ENCODE measurements at regions not wholly inside any gene's neighbourhood (a gene's known extent, or its start where the extent isn't known, plus 50 kb on each side); places are given as distances from the start of the nearest gene placed in this dataset.

DNA sequence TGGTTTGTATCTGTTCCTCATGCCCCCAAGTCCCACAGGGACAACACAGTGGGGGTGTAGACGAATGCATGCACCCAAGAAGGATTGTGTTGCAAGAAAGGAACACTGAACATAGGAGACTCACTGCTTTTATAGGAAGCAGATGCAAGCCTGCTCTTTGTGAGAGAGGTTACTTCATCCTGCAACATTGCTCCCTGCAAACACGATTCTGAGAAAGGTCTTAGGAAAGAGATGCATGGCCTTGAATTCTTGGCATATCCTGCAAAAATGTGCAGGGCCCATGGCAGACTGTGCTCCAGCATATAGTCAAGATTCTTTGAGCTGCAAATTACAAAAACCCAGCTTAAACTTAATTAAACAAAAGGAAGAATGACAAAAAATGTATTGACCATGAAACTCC lies 312.2 kb upstream of the MGAT5 start:
- TF ChIP-seq, protein P1, sequence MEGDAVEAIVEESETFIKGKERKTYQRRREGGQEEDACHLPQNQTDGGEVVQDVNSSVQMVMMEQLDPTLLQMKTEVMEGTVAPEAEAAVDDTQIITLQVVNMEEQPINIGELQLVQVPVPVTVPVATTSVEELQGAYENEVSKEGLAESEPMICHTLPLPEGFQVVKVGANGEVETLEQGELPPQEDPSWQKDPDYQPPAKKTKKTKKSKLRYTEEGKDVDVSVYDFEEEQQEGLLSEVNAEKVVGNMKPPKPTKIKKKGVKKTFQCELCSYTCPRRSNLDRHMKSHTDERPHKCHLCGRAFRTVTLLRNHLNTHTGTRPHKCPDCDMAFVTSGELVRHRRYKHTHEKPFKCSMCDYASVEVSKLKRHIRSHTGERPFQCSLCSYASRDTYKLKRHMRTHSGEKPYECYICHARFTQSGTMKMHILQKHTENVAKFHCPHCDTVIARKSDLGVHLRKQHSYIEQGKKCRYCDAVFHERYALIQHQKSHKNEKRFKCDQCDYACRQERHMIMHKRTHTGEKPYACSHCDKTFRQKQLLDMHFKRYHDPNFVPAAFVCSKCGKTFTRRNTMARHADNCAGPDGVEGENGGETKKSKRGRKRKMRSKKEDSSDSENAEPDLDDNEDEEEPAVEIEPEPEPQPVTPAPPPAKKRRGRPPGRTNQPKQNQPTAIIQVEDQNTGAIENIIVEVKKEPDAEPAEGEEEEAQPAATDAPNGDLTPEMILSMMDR (IDR thresholded peaks at IDR 0.05 in 2 of 3, conservative IDR thresholded peaks at IDR 0.05 in 1 of 3; ENCODE audit: control insufficient read depth in 2 of 3, extremely low read depth in 1 of 3, insufficient read depth in 1 of 3, low read depth in 3 of 3, low read length in 3 of 3), result no peak
- TF ChIP-seq, protein P2, sequence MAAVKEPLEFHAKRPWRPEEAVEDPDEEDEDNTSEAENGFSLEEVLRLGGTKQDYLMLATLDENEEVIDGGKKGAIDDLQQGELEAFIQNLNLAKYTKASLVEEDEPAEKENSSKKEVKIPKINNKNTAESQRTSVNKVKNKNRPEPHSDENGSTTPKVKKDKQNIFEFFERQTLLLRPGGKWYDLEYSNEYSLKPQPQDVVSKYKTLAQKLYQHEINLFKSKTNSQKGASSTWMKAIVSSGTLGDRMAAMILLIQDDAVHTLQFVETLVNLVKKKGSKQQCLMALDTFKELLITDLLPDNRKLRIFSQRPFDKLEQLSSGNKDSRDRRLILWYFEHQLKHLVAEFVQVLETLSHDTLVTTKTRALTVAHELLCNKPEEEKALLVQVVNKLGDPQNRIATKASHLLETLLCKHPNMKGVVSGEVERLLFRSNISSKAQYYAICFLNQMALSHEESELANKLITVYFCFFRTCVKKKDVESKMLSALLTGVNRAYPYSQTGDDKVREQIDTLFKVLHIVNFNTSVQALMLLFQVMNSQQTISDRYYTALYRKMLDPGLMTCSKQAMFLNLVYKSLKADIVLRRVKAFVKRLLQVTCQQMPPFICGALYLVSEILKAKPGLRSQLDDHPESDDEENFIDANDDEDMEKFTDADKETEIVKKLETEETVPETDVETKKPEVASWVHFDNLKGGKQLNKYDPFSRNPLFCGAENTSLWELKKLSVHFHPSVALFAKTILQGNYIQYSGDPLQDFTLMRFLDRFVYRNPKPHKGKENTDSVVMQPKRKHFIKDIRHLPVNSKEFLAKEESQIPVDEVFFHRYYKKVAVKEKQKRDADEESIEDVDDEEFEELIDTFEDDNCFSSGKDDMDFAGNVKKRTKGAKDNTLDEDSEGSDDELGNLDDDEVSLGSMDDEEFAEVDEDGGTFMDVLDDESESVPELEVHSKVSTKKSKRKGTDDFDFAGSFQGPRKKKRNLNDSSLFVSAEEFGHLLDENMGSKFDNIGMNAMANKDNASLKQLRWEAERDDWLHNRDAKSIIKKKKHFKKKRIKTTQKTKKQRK (IDR thresholded peaks at IDR 0.05; ENCODE audit: low read depth, low read length), result no peak
- no peak for TF ChIP-seq SMARCA5 (IDR thresholded peaks at IDR 0.05)
- TF ChIP-seq KAT2A (conservative IDR thresholded peaks at IDR 0.05; ENCODE audit: control insufficient read depth, low read depth, low read length), result no peak
- TF ChIP-seq SRF (IDR thresholded peaks at IDR 0.05; ENCODE audit: low read depth in 2 of 2, low read length in 2 of 2), result no peak
- TF ChIP-seq MXI1 (IDR thresholded peaks at IDR 0.05; ENCODE audit: low read depth, low read length), result no peak
- TF ChIP-seq NFIC (IDR thresholded peaks at IDR 0.05; ENCODE audit: low read depth, low read length), result no peak
- TF ChIP-seq, protein P3, sequence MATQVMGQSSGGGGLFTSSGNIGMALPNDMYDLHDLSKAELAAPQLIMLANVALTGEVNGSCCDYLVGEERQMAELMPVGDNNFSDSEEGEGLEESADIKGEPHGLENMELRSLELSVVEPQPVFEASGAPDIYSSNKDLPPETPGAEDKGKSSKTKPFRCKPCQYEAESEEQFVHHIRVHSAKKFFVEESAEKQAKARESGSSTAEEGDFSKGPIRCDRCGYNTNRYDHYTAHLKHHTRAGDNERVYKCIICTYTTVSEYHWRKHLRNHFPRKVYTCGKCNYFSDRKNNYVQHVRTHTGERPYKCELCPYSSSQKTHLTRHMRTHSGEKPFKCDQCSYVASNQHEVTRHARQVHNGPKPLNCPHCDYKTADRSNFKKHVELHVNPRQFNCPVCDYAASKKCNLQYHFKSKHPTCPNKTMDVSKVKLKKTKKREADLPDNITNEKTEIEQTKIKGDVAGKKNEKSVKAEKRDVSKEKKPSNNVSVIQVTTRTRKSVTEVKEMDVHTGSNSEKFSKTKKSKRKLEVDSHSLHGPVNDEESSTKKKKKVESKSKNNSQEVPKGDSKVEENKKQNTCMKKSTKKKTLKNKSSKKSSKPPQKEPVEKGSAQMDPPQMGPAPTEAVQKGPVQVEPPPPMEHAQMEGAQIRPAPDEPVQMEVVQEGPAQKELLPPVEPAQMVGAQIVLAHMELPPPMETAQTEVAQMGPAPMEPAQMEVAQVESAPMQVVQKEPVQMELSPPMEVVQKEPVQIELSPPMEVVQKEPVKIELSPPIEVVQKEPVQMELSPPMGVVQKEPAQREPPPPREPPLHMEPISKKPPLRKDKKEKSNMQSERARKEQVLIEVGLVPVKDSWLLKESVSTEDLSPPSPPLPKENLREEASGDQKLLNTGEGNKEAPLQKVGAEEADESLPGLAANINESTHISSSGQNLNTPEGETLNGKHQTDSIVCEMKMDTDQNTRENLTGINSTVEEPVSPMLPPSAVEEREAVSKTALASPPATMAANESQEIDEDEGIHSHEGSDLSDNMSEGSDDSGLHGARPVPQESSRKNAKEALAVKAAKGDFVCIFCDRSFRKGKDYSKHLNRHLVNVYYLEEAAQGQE (IDR thresholded peaks at IDR 0.05; ENCODE audit: low read depth, low read length), result no peak
- no peak for TF ChIP-seq STAT3 (IDR thresholded peaks at IDR 0.05; ENCODE audit: low read depth, low read length)
- TF ChIP-seq JUND (IDR thresholded peaks at IDR 0.05; ENCODE audit: low read depth, low read length), result no peak
- TF ChIP-seq POLR2A (IDR thresholded peaks at IDR 0.05; ENCODE audit: low read depth, low read length), result no peak
- no peak for TF ChIP-seq USF2 (IDR thresholded peaks at IDR 0.05; ENCODE audit: borderline replicate concordance, low read depth, low read length)

All from GM12878 (cell line).